IPS-18a (cell line): ENCODE measurements at regions not wholly inside any gene's neighbourhood (a gene's known extent, or its start where the extent isn't known, plus 50 kb on each side); places are given as distances from the start of the nearest gene placed in this dataset.
"Not testable (repeated sequence)": the region's sequence is repeated elsewhere in the genome, so short reads cannot be mapped to it uniquely, and the experiment has no call there.

Experiments used
- H3K27ac ChIP-seq: one replicate; pipeline ENCODE4 v1.5.1; 2013; ENCODE audit warnings: low read length
- H3K27me3 ChIP-seq: one replicate; pipeline ENCODE4 v1.6.1; 2013; ENCODE audit warnings: mild to moderate bottlenecking, low read length; ENCODE audit not compliant: control insufficient read depth, insufficient read depth
- H3K36me3 ChIP-seq: one replicate; pipeline ENCODE4 v1.6.1; 2013; ENCODE audit warnings: low read depth, low read length; ENCODE audit not compliant: control insufficient read depth
- H3K4me1 ChIP-seq: one replicate; pipeline ENCODE4 v1.6.1; 2013; ENCODE audit warnings: low read depth, low read length; ENCODE audit not compliant: control insufficient read depth
- H3K4me3 ChIP-seq: one replicate; pipeline ENCODE4 v1.5.1; 2013; ENCODE audit warnings: low read length
- H3K9ac ChIP-seq: one replicate; pipeline ENCODE4 v1.6.1; 2013; ENCODE audit warnings: mild to moderate bottlenecking, low read length, moderate library complexity
- H3K9me3 ChIP-seq: one replicate; pipeline ENCODE4 v1.6.1; 2013; ENCODE audit warnings: low read depth, low read length; ENCODE audit not compliant: control insufficient read depth

- H3K4me1 ChIP-seq, H3K36me3 ChIP-seq, H3K9me3 ChIP-seq, H3K9ac ChIP-seq, H3K4me3 ChIP-seq, H3K27me3 ChIP-seq, H3K27ac ChIP-seq: not testable (repeated sequence)
Measured at GRCh38 chrX:466836-467235, 80.1 kb upstream of the PPP2R3B start.

GRCh38 chrX:467686-468085 lies 81.0 kb upstream of the PPP2R3B start:
- H3K9me3 ChIP-seq, H3K4me1 ChIP-seq, H3K27me3 ChIP-seq, H3K36me3 ChIP-seq, H3K4me3 ChIP-seq, H3K9ac ChIP-seq, H3K27ac ChIP-seq: not testable (repeated sequence)

- no peak overlapping the region for H3K9ac ChIP-seq
- H3K9me3 ChIP-seq, result no peaks in the 10 kb centered on the region
- H3K4me3 ChIP-seq, result no peak overlapping the region
- H3K27me3 ChIP-seq, result no peaks in the 10 kb centered on the region
- H3K4me1 ChIP-seq, result no peaks in the 10 kb centered on the region
- no peak overlapping the region for H3K27ac ChIP-seq
- H3K36me3 ChIP-seq, result no peaks in the 10 kb centered on the region
Measured at GRCh38 chrX:468979-469378, 82.3 kb upstream of the PPP2R3B start.

- Histone ChIP-seq H3K36me3 (no peaks in the 10 kb centered on the region), H3K27ac (no peak overlapping the region), H3K27me3 (no peaks in the 10 kb centered on the region), H3K9me3 (no peaks in the 10 kb centered on the region), H3K4me3 (no peak overlapping the region), H3K4me1 (no peaks in the 10 kb centered on the region), H3K9ac (no peak overlapping the region)
Measured at GRCh38 chrX:470686-471085, 84.0 kb upstream of the PPP2R3B start.

GRCh38 chrX:471281-471680 lies 84.6 kb upstream of the PPP2R3B start:
- no peak overlapping the region for H3K4me3 ChIP-seq
- no peaks in the 10 kb centered on the region for H3K9me3 ChIP-seq
- H3K4me1 ChIP-seq, result no peaks in the 10 kb centered on the region
- H3K36me3 ChIP-seq, result no peaks in the 10 kb centered on the region
- no peak overlapping the region for H3K9ac ChIP-seq
- no peaks in the 10 kb centered on the region for H3K27me3 ChIP-seq
- no peak overlapping the region for H3K27ac ChIP-seq

GRCh38 chrX:472275-472674 lies 85.6 kb upstream of the PPP2R3B start:
- H3K27me3 ChIP-seq, H3K27ac ChIP-seq, H3K36me3 ChIP-seq, H3K9ac ChIP-seq, H3K9me3 ChIP-seq, H3K4me3 ChIP-seq, H3K4me1 ChIP-seq: not testable (repeated sequence)

GRCh38 chrX:475926-476723 lies 89.4 kb upstream of the PPP2R3B start:
- H3K4me1 ChIP-seq, result no peaks in the 10 kb centered on the region
- H3K9ac ChIP-seq, result no peak overlapping the region
- no peak overlapping the region for H3K27ac ChIP-seq
- H3K27me3 ChIP-seq, result no peaks in the 10 kb centered on the region
- no peaks in the 10 kb centered on the region for H3K9me3 ChIP-seq
- no peak overlapping the region for H3K4me3 ChIP-seq
- H3K36me3 ChIP-seq, result no peaks in the 10 kb centered on the region

- no peaks in the 10 kb centered on the region for H3K27me3 ChIP-seq
- no peaks in the 10 kb centered on the region for H3K36me3 ChIP-seq
Measured at GRCh38 chrX:476724-477075, 90.0 kb upstream of the PPP2R3B start.

GRCh38 chrX:477441-478012 lies 90.8 kb upstream of the PPP2R3B start:
- Histone ChIP-seq H3K4me1 (no peaks in the 10 kb centered on the region), H3K4me3 (no peak overlapping the region), H3K9ac (no peak overlapping the region), H3K9me3 (no peaks in the 10 kb centered on the region), H3K27ac (no peak overlapping the region), H3K36me3 (no peaks in the 10 kb centered on the region), H3K27me3 (no peaks in the 10 kb centered on the region)

More at GRCh38 chrX:476724-477075, 90.0 kb upstream of the PPP2R3B start:
- Histone ChIP-seq H3K4me1 (no peaks in the 10 kb centered on the region), H3K9ac (no peak overlapping the region), H3K27ac (no peak overlapping the region), H3K9me3 (no peaks in the 10 kb centered on the region), H3K4me3 (no peak overlapping the region)

GRCh38 chrX:479273-479981 lies 92.7 kb upstream of the PPP2R3B start:
- H3K9me3 ChIP-seq, result no peaks in the 10 kb centered on the region
- H3K4me1 ChIP-seq, result no peaks in the 10 kb centered on the region
- H3K4me3 ChIP-seq, result no peak overlapping the region
- H3K27me3 ChIP-seq, result no peaks in the 10 kb centered on the region
- H3K27ac ChIP-seq, result no peak overlapping the region
- H3K36me3 ChIP-seq, result no peaks in the 10 kb centered on the region
- H3K9ac ChIP-seq, result no peak overlapping the region

- Histone ChIP-seq H3K36me3 (no peaks in the 10 kb centered on the region), H3K4me3 (no peak overlapping the region), H3K27ac (no peak overlapping the region), H3K4me1 (no peaks in the 10 kb centered on the region), H3K9me3 (no peaks in the 10 kb centered on the region), H3K27me3 (no peaks in the 10 kb centered on the region), H3K9ac (no peak overlapping the region)
Measured at GRCh38 chrX:480861-481417, 94.2 kb upstream of the PPP2R3B start.
